ENCODE measurements at regions not wholly inside any gene's neighbourhood (a gene's known extent, or its start where the extent isn't known, plus 50 kb on each side); places are given as distances from the start of the nearest gene placed in this dataset.
"Not testable (repeated sequence)": the region's sequence is repeated elsewhere in the genome, so short reads cannot be mapped to it uniquely, and the experiment has no call there.

DNA sequence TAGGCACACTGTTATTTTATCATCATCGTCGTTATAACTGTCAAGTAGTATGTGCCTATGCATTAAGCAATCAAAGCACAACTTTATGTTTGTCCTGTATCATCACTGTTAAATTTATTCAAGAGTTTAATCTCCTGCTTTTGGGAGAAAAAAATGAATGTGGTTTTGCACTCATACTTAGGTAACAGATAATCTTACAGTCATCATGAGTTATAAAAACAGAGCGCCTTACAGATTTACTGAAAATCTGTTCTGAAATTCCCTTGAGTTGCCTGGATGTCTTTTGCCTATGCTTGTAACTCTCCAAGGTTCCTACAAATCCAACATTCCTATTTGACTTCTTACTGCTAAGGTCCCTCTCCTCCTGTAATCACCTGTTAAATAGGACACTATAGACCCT is 307.3 kb downstream of the ZIC4 start:
- no peak for DNase-seq
- peaks cover 9% of the 10 kb centered on the region for H3K9me3 Mint-ChIP-seq

DNA sequence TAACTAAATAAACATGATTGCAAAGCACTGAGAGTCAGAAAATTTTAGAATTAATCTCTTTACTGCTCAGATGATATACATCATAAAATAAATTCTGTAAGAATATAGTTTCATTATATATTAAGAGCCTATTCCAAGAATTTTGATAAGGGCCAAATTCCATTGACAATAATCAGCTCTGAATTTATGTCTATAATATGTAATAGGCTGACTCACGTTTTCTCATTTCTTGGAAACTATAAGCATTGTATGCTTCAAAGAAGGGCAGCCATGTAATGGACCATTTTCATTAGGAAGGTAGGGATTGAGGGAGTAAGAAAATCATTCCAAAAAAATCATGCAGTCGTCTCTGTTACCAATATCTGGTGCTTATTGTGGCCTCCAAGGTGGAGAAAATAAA is 315.9 kb downstream of the ZIC4 start:
- no peak for DNase-seq
- Mint-ChIP-seq H3K9me3 (no peaks in the 10 kb centered on the region), H3K4me1 (no peaks in the 10 kb centered on the region), H3K27me3 (no peaks in the 10 kb centered on the region), H3K36me3 (no peaks in the 10 kb centered on the region), H3K4me3 (no peak overlapping the region), H3K27ac (no peak overlapping the region)
- CTCF ChIA-PET = no interaction called here

More for the DNA sequence above, 307.3 kb downstream of the ZIC4 start:
- H3K4me1 Mint-ChIP-seq = no peaks in the 10 kb centered on the region
- H3K4me3 Mint-ChIP-seq = no peak overlapping the region
- H3K27ac Mint-ChIP-seq = no peak overlapping the region
- CTCF ChIA-PET = no interaction called here
- no peaks in the 10 kb centered on the region for H3K27me3 Mint-ChIP-seq
- H3K36me3 Mint-ChIP-seq = no peaks in the 10 kb centered on the region

DNA sequence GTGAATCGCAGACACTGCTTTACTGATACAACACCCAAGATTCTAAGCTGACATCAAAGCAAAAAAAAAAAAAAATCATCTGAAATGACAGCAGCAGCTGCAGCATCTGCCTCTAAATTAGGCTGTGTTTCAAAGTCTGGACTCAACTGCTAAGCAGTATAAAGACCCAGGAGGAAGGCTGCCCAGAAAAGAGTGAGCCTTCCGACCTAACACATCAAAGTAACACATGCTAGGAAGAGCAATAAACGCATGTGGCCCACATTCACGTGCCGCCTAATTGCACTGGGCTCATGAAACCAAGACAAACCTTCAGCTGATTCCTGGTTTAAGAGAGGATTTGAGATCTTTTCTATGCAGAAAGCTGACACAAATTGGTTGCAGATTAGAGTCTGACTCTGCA is 317.1 kb downstream of the ZIC4 start:
- Mint-ChIP-seq H3K36me3 (no peaks in the 10 kb centered on the region), H3K4me1 (no peaks in the 10 kb centered on the region), H3K27me3 (no peaks in the 10 kb centered on the region), H3K4me3 (no peak overlapping the region), H3K27ac (no peak overlapping the region), H3K9me3 (no peaks in the 10 kb centered on the region)
- CTCF ChIA-PET = no interaction called here
- DNase-seq = no peak

DNA sequence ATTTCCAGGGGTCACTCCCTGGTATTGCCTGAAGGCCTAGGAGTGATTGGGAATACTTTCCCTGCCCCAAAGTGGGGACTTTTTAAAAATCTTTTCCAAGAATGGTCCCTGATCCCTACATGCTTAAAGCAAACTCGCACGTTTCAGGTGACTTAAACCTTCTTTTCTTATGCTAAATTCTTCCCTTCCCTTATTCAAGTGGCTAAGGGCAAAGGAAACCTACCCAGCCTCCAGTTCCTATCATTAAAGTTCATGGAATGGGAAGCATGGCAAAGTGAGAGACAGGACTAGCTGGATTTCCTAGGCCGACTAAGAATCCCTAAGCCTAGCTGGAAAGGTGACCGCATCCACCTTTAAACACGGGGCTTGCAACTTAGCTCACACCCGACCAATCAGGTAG is 346.8 kb downstream of the ZIC4 start:
- H3K27ac Mint-ChIP-seq, DNase-seq, H3K4me3 Mint-ChIP-seq, H3K27me3 Mint-ChIP-seq, H3K4me1 Mint-ChIP-seq, H3K36me3 Mint-ChIP-seq, CTCF ChIA-PET: not testable (repeated sequence)
- peaks cover 19% of the 10 kb centered on the region for H3K9me3 Mint-ChIP-seq

DNA sequence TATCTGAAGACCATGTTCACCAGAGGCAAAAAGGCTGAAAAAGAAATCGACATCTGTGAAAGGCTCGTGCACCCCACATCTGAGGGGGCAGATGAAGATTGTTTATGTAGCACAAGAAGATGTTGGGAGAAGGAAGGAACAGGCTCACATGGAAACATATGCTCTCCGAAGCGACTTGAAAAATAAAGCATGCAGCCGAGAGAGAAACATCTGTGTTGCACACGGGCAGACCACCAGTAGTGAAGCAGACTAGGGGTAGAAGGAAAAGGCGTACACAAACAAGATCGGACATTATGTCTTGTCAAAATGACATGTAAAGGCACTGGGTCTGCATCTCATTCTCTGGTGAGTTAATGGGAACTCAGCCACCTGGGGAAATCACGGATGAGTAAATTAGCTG is 356.5 kb downstream of the ZIC4 start:
- H3K4me1 Mint-ChIP-seq = no peaks in the 10 kb centered on the region
- H3K4me3 Mint-ChIP-seq = no peak overlapping the region
- no peak overlapping the region for H3K27ac Mint-ChIP-seq
- H3K36me3 Mint-ChIP-seq = no peaks in the 10 kb centered on the region
- CTCF ChIA-PET = no interaction called here
- no peak for DNase-seq
- no peaks in the 10 kb centered on the region for H3K27me3 Mint-ChIP-seq
- H3K9me3 Mint-ChIP-seq = peaks cover 12% of the 10 kb centered on the region

DNA sequence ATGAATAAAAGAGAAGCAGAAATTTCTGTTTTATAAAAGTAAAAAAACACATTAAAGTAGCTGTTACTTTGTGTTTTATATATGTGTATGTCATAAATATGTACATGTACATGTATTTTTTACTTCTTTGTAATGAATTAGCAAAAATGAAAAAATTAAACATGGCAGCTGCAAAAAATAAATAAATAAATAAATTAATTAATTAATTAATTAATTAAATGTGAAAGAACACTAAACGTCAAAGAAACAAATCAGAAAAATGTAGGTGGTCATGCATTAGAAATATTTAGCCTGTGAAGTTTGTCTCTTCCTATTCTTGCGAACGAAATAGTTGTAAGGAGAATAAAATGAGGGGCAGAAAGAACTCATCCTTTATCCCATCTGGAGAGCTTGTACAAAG is 357.0 kb downstream of the ZIC4 start:
- no peak for DNase-seq
- Mint-ChIP-seq H3K4me3 (no peak overlapping the region), H3K4me1 (no peaks in the 10 kb centered on the region), H3K27ac (no peak overlapping the region), H3K9me3 (peaks cover 14% of the 10 kb centered on the region), H3K27me3 (no peaks in the 10 kb centered on the region), H3K36me3 (no peaks in the 10 kb centered on the region)
- CTCF ChIA-PET = no interaction called here

DNA sequence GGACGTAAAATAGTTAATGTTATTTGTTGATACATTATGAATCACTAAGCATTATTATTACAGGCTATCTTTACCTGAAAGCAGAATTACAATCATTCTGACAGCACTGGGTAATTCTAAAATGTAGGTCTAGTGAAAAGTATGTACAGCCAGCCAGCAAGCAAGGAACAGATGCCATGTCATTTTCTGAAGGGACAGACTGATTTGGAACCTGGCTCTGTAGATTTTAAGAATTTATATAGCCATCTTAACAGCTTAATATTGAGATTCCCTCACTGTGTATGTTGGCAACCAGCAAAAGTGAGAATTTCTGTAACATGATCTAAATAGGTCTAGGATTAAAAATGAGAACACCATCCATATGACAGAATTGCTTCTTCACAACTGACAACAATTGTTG is 359.4 kb downstream of the ZIC4 start:
- Mint-ChIP-seq H3K4me3 (no peak overlapping the region), H3K36me3 (no peaks in the 10 kb centered on the region), H3K27ac (no peak overlapping the region), H3K27me3 (no peaks in the 10 kb centered on the region), H3K9me3 (peaks cover 11% of the 10 kb centered on the region), H3K4me1 (no peaks in the 10 kb centered on the region)
- DNase-seq = no peak
- CTCF ChIA-PET = no interaction called here

DNA sequence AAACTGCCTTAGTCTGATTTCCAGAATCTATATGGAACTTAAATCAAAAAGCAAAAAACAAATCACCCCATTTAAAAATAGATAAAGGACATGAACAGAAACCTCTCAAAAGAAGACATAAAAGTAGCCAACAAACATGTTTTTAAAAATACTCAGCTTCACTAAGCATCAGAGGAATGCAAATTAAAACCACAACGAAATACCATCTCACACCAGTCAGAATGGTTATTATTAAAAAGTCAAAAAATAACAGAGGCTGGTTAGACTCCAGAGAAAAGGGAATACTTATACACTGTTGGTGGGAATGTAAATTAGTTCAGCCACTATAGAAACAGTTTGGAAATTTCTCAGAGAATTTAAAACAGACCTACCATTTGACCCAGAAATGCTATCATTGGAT is 367.9 kb downstream of the ZIC4 start:
- no peaks in the 10 kb centered on the region for H3K4me1 Mint-ChIP-seq
- peaks cover 18% of the 10 kb centered on the region for H3K9me3 Mint-ChIP-seq
- H3K36me3 Mint-ChIP-seq = no peaks in the 10 kb centered on the region
- no peaks in the 10 kb centered on the region for H3K27me3 Mint-ChIP-seq
- no peak for DNase-seq
- no peak overlapping the region for H3K4me3 Mint-ChIP-seq
- H3K27ac Mint-ChIP-seq = no peak overlapping the region
- CTCF ChIA-PET = no interaction called here

DNA sequence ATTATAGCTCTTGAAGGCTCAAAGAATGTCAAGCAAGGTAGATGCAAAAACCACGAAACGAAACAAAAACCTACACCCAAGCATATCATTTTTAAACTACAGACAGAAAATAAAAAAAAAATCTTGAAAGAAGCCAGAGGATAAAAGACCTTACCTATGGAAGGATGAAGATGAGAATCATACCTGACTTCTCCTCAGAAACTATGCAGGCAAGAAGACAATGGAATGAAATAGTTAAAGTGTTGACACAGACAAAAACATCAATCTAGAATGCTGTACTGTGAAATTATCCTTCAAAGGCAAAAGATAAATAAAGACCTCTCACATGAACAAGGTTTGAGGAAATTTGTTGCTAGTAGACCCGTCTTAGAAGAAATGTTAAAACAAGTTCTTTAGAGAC is 372.0 kb downstream of the ZIC4 start:
- CTCF ChIA-PET = no interaction called here
- Mint-ChIP-seq H3K27ac (no peak overlapping the region), H3K4me3 (no peak overlapping the region), H3K27me3 (no peaks in the 10 kb centered on the region), H3K4me1 (no peaks in the 10 kb centered on the region), H3K9me3 (peaks cover 13% of the 10 kb centered on the region), H3K36me3 (no peaks in the 10 kb centered on the region)
- no peak for DNase-seq

DNA sequence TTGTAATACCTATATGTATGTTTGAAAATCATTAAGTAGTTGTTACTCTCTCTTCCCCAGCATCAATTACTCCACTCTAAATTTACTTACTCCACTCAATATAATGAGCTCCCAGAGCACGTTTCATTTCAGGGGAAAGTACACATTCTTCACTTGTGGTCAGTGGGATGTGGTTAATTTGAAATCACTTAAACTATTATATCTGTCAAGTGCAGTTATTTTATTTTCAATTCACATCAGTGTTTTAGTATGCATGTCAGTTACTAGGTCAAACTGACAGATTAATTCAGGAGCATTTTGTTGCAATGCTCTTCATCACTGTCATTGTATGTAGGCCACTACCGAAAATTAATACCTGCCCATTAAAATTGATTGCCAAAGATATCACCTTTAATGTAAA is 376.1 kb downstream of the ZIC4 start:
- Mint-ChIP-seq H3K27ac (no peak overlapping the region), H3K9me3 (peaks cover 14% of the 10 kb centered on the region), H3K27me3 (no peaks in the 10 kb centered on the region), H3K4me3 (no peak overlapping the region), H3K36me3 (no peaks in the 10 kb centered on the region), H3K4me1 (no peaks in the 10 kb centered on the region)
- no peak for DNase-seq
- CTCF ChIA-PET = no interaction called here

DNA sequence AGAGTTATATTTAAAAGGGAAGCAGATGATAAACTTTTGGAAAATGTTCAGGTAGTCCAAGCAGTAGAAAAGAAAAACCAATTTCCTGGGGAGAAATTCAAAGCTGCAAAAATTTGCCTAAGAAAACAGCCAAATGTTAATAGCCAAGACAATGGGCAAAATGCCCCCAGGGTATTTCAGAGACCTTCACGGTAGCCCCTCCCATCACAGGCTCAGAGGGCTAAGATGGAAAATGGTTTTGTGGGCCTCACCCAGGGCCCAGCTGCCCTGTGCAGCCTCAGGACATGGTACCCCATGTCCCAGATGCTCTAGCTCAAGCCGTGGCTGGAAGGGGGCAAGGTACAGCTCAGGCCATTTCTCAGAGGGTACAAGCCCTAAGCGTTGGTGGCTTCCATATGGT is 391.0 kb downstream of the ZIC4 start:
- no peak for DNase-seq
- CTCF ChIA-PET = no interaction called here
- Mint-ChIP-seq H3K27me3 (no peaks in the 10 kb centered on the region), H3K36me3 (no peaks in the 10 kb centered on the region), H3K9me3 (peaks cover 10% of the 10 kb centered on the region), H3K4me1 (no peaks in the 10 kb centered on the region), H3K27ac (no peak overlapping the region), H3K4me3 (no peak overlapping the region)

DNA sequence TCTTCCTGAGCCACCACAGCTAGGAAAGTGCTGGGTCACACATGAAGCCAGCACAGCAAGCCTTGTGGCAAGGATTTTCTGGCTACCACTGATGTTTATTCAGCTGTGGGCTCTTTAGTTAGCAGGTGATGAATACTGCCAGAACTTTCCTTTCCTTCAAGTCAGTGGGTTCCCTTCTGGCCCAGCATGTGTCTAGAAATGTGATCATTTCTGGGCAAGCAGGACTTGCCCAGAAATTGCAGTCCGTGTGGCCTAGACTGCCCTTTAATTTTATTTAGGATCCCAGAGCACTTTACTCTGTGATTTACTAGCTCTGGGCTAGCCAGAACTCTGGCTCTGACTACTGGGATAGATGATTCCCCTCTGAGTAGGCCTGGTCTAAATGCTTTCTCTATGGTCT is 397.5 kb downstream of the ZIC4 start:
- H3K4me1 Mint-ChIP-seq = no peaks in the 10 kb centered on the region
- no peak overlapping the region for H3K4me3 Mint-ChIP-seq

DNA sequence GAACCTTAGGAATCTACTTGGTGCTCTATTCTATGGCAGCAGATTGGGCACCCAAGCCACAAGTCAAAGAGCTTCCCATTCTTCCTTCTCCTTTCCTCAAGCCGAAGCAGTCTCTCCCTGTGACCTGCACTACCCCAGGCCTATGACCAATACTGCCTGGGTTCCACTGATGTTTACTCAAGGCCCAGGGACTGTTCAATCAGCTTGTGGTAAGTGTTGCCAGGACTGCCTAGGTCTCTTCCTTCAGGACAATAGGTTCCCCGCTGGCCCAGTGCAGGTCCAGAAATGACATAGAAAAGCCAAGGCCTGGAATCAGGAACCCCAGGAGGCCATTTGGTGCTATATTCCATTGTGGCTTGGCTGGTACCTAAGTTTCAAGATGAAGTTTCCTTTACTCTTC is 397.9 kb downstream of the ZIC4 start:
- Mint-ChIP-seq H3K4me1 (no peaks in the 10 kb centered on the region), H3K4me3 (no peak overlapping the region), H3K9me3 (no peaks in the 10 kb centered on the region), H3K36me3 (no peaks in the 10 kb centered on the region), H3K27me3 (no peaks in the 10 kb centered on the region), H3K27ac (no peak overlapping the region)
- CTCF ChIA-PET = no interaction called here
- DNase-seq = no peak

More for the DNA sequence above, 397.5 kb downstream of the ZIC4 start:
- Mint-ChIP-seq H3K27me3 (no peaks in the 10 kb centered on the region), H3K27ac (no peak overlapping the region), H3K36me3 (no peaks in the 10 kb centered on the region), H3K9me3 (no peaks in the 10 kb centered on the region)
- no peak for DNase-seq
- CTCF ChIA-PET = no interaction called here

DNA sequence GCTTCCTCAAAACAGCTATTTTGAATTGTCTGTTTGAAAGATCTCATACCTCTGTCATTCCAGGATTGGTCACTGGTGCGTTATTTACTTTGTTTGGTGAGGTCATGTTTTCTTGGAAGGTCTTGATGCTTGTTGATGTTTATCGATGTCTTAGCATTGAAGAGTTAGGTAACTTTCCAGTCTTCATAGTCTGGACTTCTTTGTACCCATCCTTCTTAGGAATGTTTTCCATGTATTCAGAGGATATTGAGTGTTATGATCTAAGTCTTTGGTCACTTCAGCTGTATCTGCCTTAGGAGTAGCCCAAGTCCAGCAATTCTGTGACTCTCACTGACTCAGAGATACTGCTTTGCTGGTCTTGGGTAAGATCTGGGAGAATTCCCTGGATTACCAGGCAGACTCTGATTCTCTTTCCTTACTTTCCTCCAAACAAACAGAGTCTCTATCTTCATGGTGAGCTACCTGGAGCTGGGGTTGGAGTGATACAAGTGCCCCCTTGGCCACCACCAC is 398.6 kb downstream of the ZIC4 start:
- Mint-ChIP-seq H3K9me3 (no peaks in the 10 kb centered on the region), H3K36me3 (no peaks in the 10 kb centered on the region), H3K27ac (no peak overlapping the region), H3K27me3 (no peaks in the 10 kb centered on the region), H3K4me3 (no peak overlapping the region), H3K4me1 (no peaks in the 10 kb centered on the region)
- no peak for DNase-seq
- CTCF ChIA-PET = no interaction called here

DNA sequence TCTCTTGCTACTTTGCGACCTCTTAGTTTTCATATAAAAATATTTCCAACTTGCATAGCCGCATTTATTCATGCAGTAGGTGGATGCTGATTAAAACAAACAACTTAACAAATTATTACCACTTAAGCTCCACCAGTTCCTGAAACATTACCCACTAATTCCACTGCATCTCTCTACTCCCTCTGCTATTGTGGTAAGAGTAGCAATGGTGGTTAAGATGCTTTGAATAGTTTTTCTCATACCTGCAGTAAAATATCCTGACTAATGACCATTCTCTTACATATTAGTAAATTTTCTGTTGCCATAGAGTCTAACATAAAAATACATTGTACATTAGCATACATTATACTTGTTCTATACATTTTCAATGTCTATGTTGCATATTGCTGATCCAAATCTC is 397.6 kb upstream of the PLSCR5 start:
- H3K4me3 Mint-ChIP-seq = no peak overlapping the region
- no peaks in the 10 kb centered on the region for H3K4me1 Mint-ChIP-seq
- H3K27me3 Mint-ChIP-seq = no peaks in the 10 kb centered on the region
- no peaks in the 10 kb centered on the region for H3K36me3 Mint-ChIP-seq
- no peak for DNase-seq
- CTCF ChIA-PET = no interaction called here
- no peaks in the 10 kb centered on the region for H3K9me3 Mint-ChIP-seq
- H3K27ac Mint-ChIP-seq = no peak overlapping the region

DNA sequence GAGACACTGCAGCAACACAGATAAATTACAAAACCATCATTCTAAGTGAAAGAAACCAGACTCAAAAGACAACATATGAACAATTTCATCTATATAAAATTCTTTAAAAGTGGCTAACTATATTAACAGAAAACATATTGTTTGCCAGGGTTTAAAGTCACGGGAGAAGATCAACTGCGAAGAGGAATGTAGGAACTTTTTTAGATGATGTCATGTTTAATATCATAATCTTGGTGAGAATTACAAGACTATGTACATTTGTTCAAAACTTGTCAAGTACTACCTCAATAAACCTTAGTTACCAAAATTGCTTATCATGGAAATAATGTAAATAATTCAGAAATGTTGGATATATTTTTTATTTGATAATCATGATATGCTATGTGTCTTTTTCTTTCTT is 395.1 kb upstream of the PLSCR5 start:
- Mint-ChIP-seq H3K4me3 (no peak overlapping the region), H3K4me1 (no peaks in the 10 kb centered on the region), H3K27ac (no peak overlapping the region), H3K36me3 (no peaks in the 10 kb centered on the region), H3K27me3 (no peaks in the 10 kb centered on the region), H3K9me3 (no peaks in the 10 kb centered on the region)
- no peak for DNase-seq
- CTCF ChIA-PET = no interaction called here

All from activated naive CD4-positive, alpha-beta T cell treated with anti-CD3 and anti-CD28 coated beads, Interleukin-2, amount 10 ng/mL, durations not matched to agents 7 days and 5 days (primary cell).